A549 (cell line): ENCODE measurements at regions not wholly inside any gene's neighbourhood (a gene's known extent, or its start where the extent isn't known, plus 50 kb on each side); places are given as distances from the start of the nearest gene placed in this dataset.
A peak's percentile ranks its signal among the peaks of the same experiment; 100 is the strongest.

ENCODE experiments used
- ATAC-seq, 2 experiments: fragments of 200-7000 bp in 1 of 2; fragments of >200 bp in 1 of 2; cut with Nextera tagmentation in 1 of 2; cut with Tn5 transposase in 1 of 2; 3 replicates each; pipeline versions ENCODE4 v1.8.0 to v1.9.1; 2018 to 2020; ENCODE audit warnings: mild to moderate bottlenecking in 1 of 2, moderate library complexity in 1 of 2
- CTCF ChIA-PET: fragments of 300-600 bp; sonication (Branson Sonifier 250); formaldehyde crosslinking; extraction: SDS; loops from one replicate; lab custom pipeline; 2021; ENCODE audit warnings: antibody characterized with exemption, inconsistent platforms; lab: Yijun Ruan, JAX
- POLR2A ChIA-PET: fragments of 350-600 bp; formaldehyde crosslinking; extraction: SDS; loops from one replicate; lab custom pipeline; 2021; ENCODE audit warnings: antibody characterized with exemption, inconsistent platforms; lab: Yijun Ruan, JAX
- DNase-seq, 2 experiments: peaks; one replicate each; pipeline versions ENCODE4 v3.0.0 to v3.0.0-alpha.2; 2011 to 2016; ENCODE audit warnings: low read depth in 1 of 2, low spot score in 1 of 2
- FAIRE-seq: peaks from 2 replicates; lab custom pipeline; 2011; peaks lifted over from hg19 to GRCh38; lab: Jason Lieb, UNC
- H3K27ac ChIP-seq, 2 experiments: fragments of >200 bp; sonication (Bioruptor Twin); formaldehyde crosslinking; 3 replicates each; pipeline ENCODE4 v1.5.1; 2016 to 2017
- H3K4me1 ChIP-seq: fragments of >200 bp; sonication (Bioruptor Twin); formaldehyde crosslinking; 3 replicates; pipeline ENCODE4 v1.6.1; 2016
- H3K4me2 ChIP-seq: fragments of >200 bp; sonication (Bioruptor Twin); formaldehyde crosslinking; 3 replicates; pipeline ENCODE4 v1.6.1; 2016
- H3K4me3 ChIP-seq: fragments of >200 bp; sonication (Bioruptor Twin); formaldehyde crosslinking; 3 replicates; pipeline ENCODE4 v1.5.1; 2016
- H3K9me3 ChIP-seq: fragments of >200 bp; sonication (Bioruptor Twin); formaldehyde crosslinking; 3 replicates; pipeline ENCODE4 v1.6.1; 2016
- ATOH8 ChIP-seq: fragments of 250-450 bp; sonication (Bioruptor Pico); IDR thresholded peaks from 2 replicates; pipeline ENCODE4 v1.5.0; 2020; ENCODE audit warnings: low read depth, mild to moderate bottlenecking, moderate library complexity
- CBX8 ChIP-seq: fragments of 200-600 bp; sonication (generic); IDR thresholded peaks from 2 replicates; pipeline ENCODE4 v1.6.1; 2016
- CEBPB ChIP-seq, 2 experiments: fragments of >200 bp in 1 of 2; sonication (Bioruptor Twin) in 1 of 2; formaldehyde crosslinking in 1 of 2; IDR thresholded peaks; 2 replicates each; pipeline ENCODE4 v1.6.1; 2012 to 2016
- CHD2 ChIP-seq: fragments of 150-350 bp; IDR thresholded peaks from 2 replicates; pipeline ENCODE4 v1.6.1; 2014; ENCODE audit warnings: low read length; ENCODE audit not compliant: partially characterized antibody
- CTCF ChIP-seq: fragments of >200 bp; sonication (Bioruptor Twin); formaldehyde crosslinking; IDR thresholded peaks from 3 replicates; pipeline ENCODE4 v1.5.1; 2016
- EHF ChIP-seq: fragments of 250-450 bp; sonication (Bioruptor Pico); IDR thresholded peaks from 2 replicates; pipeline ENCODE4 v1.5.0; 2020; ENCODE audit warnings: mild to moderate bottlenecking
- ELK1 ChIP-seq: fragments of 150-350 bp; IDR thresholded peaks from 2 replicates; pipeline ENCODE4 v1.6.1; 2014; ENCODE audit warnings: low read depth, mild to moderate bottlenecking, low read length
- EP300 ChIP-seq, 2 experiments: fragments of >200 bp; sonication (Bioruptor Twin); formaldehyde crosslinking; IDR thresholded peaks; 2 replicates in 1 of 2; 3 replicates in 1 of 2; pipeline ENCODE4 v1.6.1; 2016 to 2017
- HES2 ChIP-seq: fragments of >200 bp; sonication (Bioruptor Twin); formaldehyde crosslinking; IDR thresholded peaks from 2 replicates; pipeline ENCODE4 v1.6.1; 2016
- HOXB5 ChIP-seq: fragments of 250-450 bp; sonication (Bioruptor Pico); IDR thresholded peaks from 2 replicates; pipeline ENCODE4 v1.5.0; 2020; ENCODE audit warnings: mild to moderate bottlenecking, moderate library complexity
- JUNB ChIP-seq: fragments of >200 bp; sonication (Bioruptor Twin); formaldehyde crosslinking; IDR thresholded peaks from 2 replicates; pipeline ENCODE4 v1.6.1; 2016
- KDM1A ChIP-seq: fragments of 200-600 bp; sonication (generic); IDR thresholded peaks from 2 replicates; pipeline ENCODE4 v1.6.1; 2016; ENCODE audit warnings: low read depth, mild to moderate bottlenecking
- MAFK ChIP-seq: fragments of 450-650 bp; IDR thresholded peaks from 2 replicates; pipeline ENCODE4 v1.6.1; 2014; ENCODE audit not compliant: partially characterized antibody
- MAX ChIP-seq: IDR thresholded peaks from 2 replicates; pipeline ENCODE4 v1.6.1; 2012
- PHF8 ChIP-seq: fragments of 200-600 bp; sonication (generic); IDR thresholded peaks from 2 replicates; pipeline ENCODE4 v1.6.1; 2016; ENCODE audit warnings: low read depth, mild to moderate bottlenecking, antibody characterized with exemption, moderate library complexity, borderline replicate concordance
- POLR2A ChIP-seq: IDR thresholded peaks from 2 replicates; pipeline ENCODE4 v1.6.1; 2012; ENCODE audit warnings: mild to moderate bottlenecking, low read length
- RAD21 ChIP-seq, 2 experiments: fragments of >200 bp in 1 of 2; sonication (Bioruptor Twin) in 1 of 2; formaldehyde crosslinking in 1 of 2; IDR thresholded peaks in 1 of 2; conservative IDR thresholded peaks in 1 of 2; 2 replicates in 1 of 2; 3 replicates in 1 of 2; pipeline ENCODE4 v1.6.1; 2012 to 2018; ENCODE audit warnings: inconsistent platforms in 1 of 2
- RFX5 ChIP-seq: fragments of 450-650 bp; IDR thresholded peaks from 2 replicates; pipeline ENCODE4 v1.7.1; 2014; ENCODE audit warnings: antibody characterized with exemption, mild to moderate bottlenecking, moderate library complexity
- RNF2 ChIP-seq: fragments of 200-600 bp; sonication (generic); IDR thresholded peaks from 2 replicates; pipeline ENCODE4 v1.6.1; 2016; ENCODE audit warnings: low read depth, mild to moderate bottlenecking, antibody characterized with exemption, moderate library complexity, borderline replicate concordance
- SMC3 ChIP-seq: fragments of >200 bp; sonication (Bioruptor Twin); formaldehyde crosslinking; IDR thresholded peaks from 3 replicates; pipeline ENCODE4 v1.6.1; 2018; ENCODE audit warnings: inconsistent platforms
- SREBF2 ChIP-seq: fragments of 450-650 bp; IDR thresholded peaks from 2 replicates; pipeline ENCODE4 v1.6.1; 2014; ENCODE audit warnings: mild to moderate bottlenecking, moderate library complexity
- WGBS: methylation state at CpG from one replicate; pipeline ENCODE4 v1.1.6; 2017; ENCODE audit errors: missing lambda C conversion rate; 5-methylcytosine and 5-hydroxymethylcytosine counted together

GRCh38 chr15:70212286-70212962 is 114.7 kb upstream of the TLE3 start:
- CTCF ChIA-PET = interaction anchor here (1.0 to 2.4 kb wide), 2 partner anchors 12 to 113 kb away, joined by 3 to 6 read pairs; no protein-coding TSS in a partner anchor
- H3K4me2 ChIP-seq = no peak overlapping the region
- TF ChIP-seq CHD2 (no peak), HES2 (no peak), ATOH8 (CRISPR knock-in tag) (no peak), ELK1 (no peak), HOXB5 (CRISPR knock-in tag) (no peak), RNF2 (no peak), CEBPB (IDR thresholded peaks at IDR 0.05) (no peak), SREBF2 (no peak), CBX8 (no peak), EHF (CRISPR knock-in tag) (no peak), MAX (no peak), POLR2A (no peak)
- no peak for FAIRE-seq
- POLR2A ChIA-PET = no interaction called here
- no peak overlapping the region for H3K4me3 ChIP-seq
- no peaks in the 10 kb centered on the region for H3K4me1 ChIP-seq
- DNase-seq = no peak
- no peak for ATAC-seq
- H3K9me3 ChIP-seq = no peaks in the 10 kb centered on the region
- no peak overlapping the region for H3K27ac ChIP-seq
- 82% methylated on average over 18 of the region's 18 CpGs for WGBS

- Histone ChIP-seq H3K9me3 (no peaks in the 10 kb centered on the region), H3K27ac (no peak overlapping the region), H3K4me1 (no peaks in the 10 kb centered on the region), H3K4me3 (no peak overlapping the region), H3K4me2 (no peak overlapping the region)
- DNase-seq (no peak), FAIRE-seq (no peak), ATAC-seq (no peak)
- ChIA-PET CTCF (no interaction called here), POLR2A (no interaction called here)
- peak in 1 of 2 experiments; percentile 28; a peak in 1 of 5 replicates for TF ChIP-seq RAD21 (conservative IDR thresholded peaks at IDR 0.05 in 1 of 2, IDR thresholded peaks at IDR 0.05 in 1 of 2)
- no peak for TF ChIP-seq PHF8
- WGBS = 61% methylated on average over 6 of the region's 6 CpGs
These were observed 112.8 kb upstream of the TLE3 start for GRCh38 chr15:70210528-70210927.

- ATAC-seq (no peak), DNase-seq (no peak), FAIRE-seq (no peak)
- Histone ChIP-seq H3K4me2 (no peak overlapping the region), H3K9me3 (no peaks in the 10 kb centered on the region), H3K4me1 (no peaks in the 10 kb centered on the region), H3K4me3 (no peak overlapping the region), H3K27ac (no peak overlapping the region)
- TF ChIP-seq JUNB = no peak
- TF ChIP-seq KDM1A = no peak
- TF ChIP-seq RFX5 = no peak
- no peak for TF ChIP-seq SMC3
- no peak for TF ChIP-seq CTCF
- TF ChIP-seq EP300 (IDR thresholded peaks at IDR 0.05) = no peak
- no peak for TF ChIP-seq MAX
- TF ChIP-seq MAFK = no peak
- POLR2A ChIA-PET = no interaction called here
- 86% methylated on average over 2 of the region's 2 CpGs for WGBS
- CTCF ChIA-PET = no interaction called here
These were observed 112.4 kb upstream of the TLE3 start for GRCh38 chr15:70210076-70210475.
